Fibroblast of villous mesenchyme (primary cell): ENCODE measurements at regions not wholly inside any gene's neighbourhood (a gene's known extent, or its start where the extent isn't known, plus 50 kb on each side); places are given as distances from the start of the nearest gene placed in this dataset.

Source experiments
- DNase-seq: peaks from one replicate; pipeline ENCODE4 v3.0.0-alpha.2; 2010; ENCODE audit warnings: low read depth
- H3K4me3 ChIP-seq: 2 replicates; pipeline ENCODE4 v1.5.1; 2011; ENCODE audit warnings: low read depth, mild to moderate bottlenecking, low read length
- CTCF ChIP-seq: IDR thresholded peaks from 2 replicates; pipeline ENCODE4 v1.5.1; 2012; ENCODE audit warnings: low read depth, mild to moderate bottlenecking, low read length; ENCODE audit not compliant: insufficient read depth

GRCh38 chr20:23242104-23242503, 108.5 kb upstream of the NXT1 start:
- no peak for DNase-seq

GRCh38 chr20:23241416-23241815, 109.2 kb upstream of the NXT1 start:
- no peak overlapping the region for H3K4me3 ChIP-seq
- no peak for TF ChIP-seq CTCF

More at GRCh38 chr20:23242104-23242503, 108.5 kb upstream of the NXT1 start:
- TF ChIP-seq CTCF, result no peak
- H3K4me3 ChIP-seq, result no peak overlapping the region

GRCh38 chr20:23240519-23240918, 110.1 kb upstream of the NXT1 start:
- TF ChIP-seq CTCF, result no peak
- no peak overlapping the region for H3K4me3 ChIP-seq
- no peak for DNase-seq

More at GRCh38 chr20:23241416-23241815, 109.2 kb upstream of the NXT1 start:
- DNase-seq, result no peak

- no peak overlapping the region for H3K4me3 ChIP-seq
- TF ChIP-seq CTCF, result no peak
- DNase-seq, result no peak
Observed at GRCh38 chr20:23237201-23237600, 113.4 kb upstream of the NXT1 start.

GRCh38 chr20:23235173-23236027, 115.2 kb upstream of the NXT1 start:
- H3K4me3 ChIP-seq, result no peak overlapping the region
- DNase-seq, result peak; percentile 71
- peak; percentile 91 for TF ChIP-seq CTCF

GRCh38 chr20:23234311-23235078, 116.1 kb upstream of the NXT1 start:
- H3K4me3 ChIP-seq, result no peak overlapping the region
- peak; percentile 30 for DNase-seq
- no peak for TF ChIP-seq CTCF
